ENCODE measurements at regions not wholly inside any gene's neighbourhood (a gene's known extent, or its start where the extent isn't known, plus 50 kb on each side); places are given as distances from the start of the nearest gene placed in this dataset.

GRCh38 chr2:71858071-71858470, 289.6 kb downstream of the CYP26B1 start (continued):
- TF ChIP-seq, protein P1, sequence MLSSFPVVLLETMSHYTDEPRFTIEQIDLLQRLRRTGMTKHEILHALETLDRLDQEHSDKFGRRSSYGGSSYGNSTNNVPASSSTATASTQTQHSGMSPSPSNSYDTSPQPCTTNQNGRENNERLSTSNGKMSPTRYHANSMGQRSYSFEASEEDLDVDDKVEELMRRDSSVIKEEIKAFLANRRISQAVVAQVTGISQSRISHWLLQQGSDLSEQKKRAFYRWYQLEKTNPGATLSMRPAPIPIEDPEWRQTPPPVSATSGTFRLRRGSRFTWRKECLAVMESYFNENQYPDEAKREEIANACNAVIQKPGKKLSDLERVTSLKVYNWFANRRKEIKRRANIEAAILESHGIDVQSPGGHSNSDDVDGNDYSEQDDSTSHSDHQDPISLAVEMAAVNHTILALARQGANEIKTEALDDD (IDR thresholded peaks at IDR 0.05): no peak
- TF ChIP-seq, protein P2, sequence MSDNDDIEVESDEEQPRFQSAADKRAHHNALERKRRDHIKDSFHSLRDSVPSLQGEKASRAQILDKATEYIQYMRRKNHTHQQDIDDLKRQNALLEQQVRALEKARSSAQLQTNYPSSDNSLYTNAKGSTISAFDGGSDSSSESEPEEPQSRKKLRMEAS (CRISPR knock-in tag; IDR thresholded peaks at IDR 0.05): no peak
- TF ChIP-seq PREB (CRISPR knock-in tag; IDR thresholded peaks at IDR 0.05) (no peak), ZMIZ1 (IDR thresholded peaks at IDR 0.05; ENCODE audit: low read depth in 2 of 2, low read length in 2 of 2) (no peak), ZNF384 (IDR thresholded peaks at IDR 0.05; ENCODE audit: low read depth, low read length) (no peak), ZNF511 (CRISPR knock-in tag; IDR thresholded peaks at IDR 0.05) (no peak), KLF10 (CRISPR knock-in tag; IDR thresholded peaks at IDR 0.05) (no peak), TCF7 (IDR thresholded peaks at IDR 0.05; ENCODE audit: borderline replicate concordance) (no peak), ESRRA (IDR thresholded peaks at IDR 0.05; ENCODE audit: borderline replicate concordance, low read depth) (no peak)
- TF ChIP-seq, protein P3, sequence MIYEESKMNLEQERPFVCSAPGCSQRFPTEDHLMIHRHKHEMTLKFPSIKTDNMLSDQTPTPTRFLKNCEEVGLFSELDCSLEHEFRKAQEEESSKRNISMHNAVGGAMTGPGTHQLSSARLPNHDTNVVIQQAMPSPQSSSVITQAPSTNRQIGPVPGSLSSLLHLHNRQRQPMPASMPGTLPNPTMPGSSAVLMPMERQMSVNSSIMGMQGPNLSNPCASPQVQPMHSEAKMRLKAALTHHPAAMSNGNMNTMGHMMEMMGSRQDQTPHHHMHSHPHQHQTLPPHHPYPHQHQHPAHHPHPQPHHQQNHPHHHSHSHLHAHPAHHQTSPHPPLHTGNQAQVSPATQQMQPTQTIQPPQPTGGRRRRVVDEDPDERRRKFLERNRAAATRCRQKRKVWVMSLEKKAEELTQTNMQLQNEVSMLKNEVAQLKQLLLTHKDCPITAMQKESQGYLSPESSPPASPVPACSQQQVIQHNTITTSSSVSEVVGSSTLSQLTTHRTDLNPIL (CRISPR knock-in tag; IDR thresholded peaks at IDR 0.05): no peak

Data from K562 (cell line).